GM21367 (cell line): ENCODE measurements at regions not wholly inside any gene's neighbourhood (a gene's known extent, or its start where the extent isn't known, plus 50 kb on each side); places are given as distances from the start of the nearest gene placed in this dataset.
"Not testable (repeated sequence)": the region's sequence is repeated elsewhere in the genome, so short reads cannot be mapped to it uniquely, and the experiment has no call there.

Experiments used
- ATAC-seq: cut with Tn5 transposase; IDR thresholded peaks from one replicate; pipeline ENCODE4 v1.9.1; 2021; ENCODE audit not compliant: unreplicated experiment

DNA sequence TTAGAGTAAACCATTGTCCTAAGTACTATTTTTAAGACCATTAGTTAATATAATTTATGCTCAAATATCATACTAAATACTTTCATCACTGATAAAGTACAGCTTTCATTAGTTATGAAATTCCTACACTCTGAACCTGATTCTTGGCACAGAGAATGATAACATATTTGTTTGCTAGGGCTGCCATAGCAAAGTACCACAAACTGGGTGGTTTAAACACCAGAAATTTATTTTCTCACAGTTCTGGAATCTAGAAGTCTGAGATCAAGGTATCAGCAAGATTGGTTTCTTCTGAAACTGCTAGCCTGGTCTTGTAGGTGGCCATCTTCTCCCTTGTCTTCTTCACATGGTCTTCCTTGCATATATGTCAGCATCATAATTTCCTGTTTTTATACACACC, 608.4 kb downstream of the TLE1 start:
- no peak for ATAC-seq

DNA sequence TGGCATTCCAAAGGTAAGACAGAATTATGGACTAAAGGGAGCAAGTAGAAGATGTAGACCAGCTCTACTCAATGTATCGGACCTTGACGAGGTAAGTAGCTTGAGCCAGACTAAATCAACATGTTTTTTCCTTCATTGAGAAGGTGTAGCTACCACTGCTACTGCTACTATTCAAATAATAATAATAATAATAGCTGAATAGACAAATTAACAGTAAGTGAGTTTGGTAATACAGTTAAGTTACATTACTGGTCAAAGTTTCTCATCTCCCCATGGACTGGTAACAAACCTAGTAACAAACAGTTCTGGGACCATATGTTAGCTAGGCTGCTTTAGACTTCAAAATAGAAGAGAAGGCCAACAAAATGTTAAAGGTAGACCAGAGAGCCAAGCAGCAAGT, 609.2 kb downstream of the TLE1 start:
- no peak for ATAC-seq

DNA sequence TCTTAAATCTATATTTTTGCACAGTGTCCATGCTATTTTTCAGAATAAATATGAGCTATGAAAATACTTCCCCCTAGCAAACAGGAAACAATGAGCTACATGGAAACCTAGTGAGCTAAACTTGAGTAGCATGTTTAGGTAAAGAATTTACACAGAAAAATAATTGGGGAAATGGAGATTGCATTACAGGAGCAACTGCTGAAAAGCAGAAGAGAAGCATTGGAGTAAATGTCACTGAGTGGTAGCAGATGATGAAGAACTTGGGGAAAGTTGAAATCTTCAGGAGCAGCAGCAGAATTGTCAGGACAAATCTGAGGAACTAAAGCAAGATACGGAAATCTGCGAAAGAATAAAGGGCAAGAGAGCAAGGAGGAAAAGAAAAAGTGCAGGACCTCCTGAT, 610.3 kb downstream of the TLE1 start:
- no peak for ATAC-seq

DNA sequence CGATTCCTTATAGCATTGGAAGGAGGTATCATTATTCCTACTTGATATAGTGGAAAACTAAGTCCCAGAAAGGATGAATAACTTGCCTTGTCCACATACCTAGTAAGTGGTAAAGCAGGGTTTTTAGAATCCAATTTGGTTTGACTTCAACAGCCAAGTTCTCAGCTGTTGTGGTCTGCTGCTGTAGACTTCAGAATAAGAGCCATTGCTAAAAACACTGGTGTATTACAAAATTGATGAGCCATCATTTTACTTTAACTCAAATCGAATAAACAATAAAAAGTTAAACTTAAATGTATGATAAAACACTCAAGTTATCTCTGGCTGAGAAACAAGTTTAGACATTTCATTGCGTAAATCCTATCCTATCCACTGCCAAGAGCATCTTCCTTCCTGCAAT, 610.8 kb downstream of the TLE1 start:
- ATAC-seq: no peak

DNA sequence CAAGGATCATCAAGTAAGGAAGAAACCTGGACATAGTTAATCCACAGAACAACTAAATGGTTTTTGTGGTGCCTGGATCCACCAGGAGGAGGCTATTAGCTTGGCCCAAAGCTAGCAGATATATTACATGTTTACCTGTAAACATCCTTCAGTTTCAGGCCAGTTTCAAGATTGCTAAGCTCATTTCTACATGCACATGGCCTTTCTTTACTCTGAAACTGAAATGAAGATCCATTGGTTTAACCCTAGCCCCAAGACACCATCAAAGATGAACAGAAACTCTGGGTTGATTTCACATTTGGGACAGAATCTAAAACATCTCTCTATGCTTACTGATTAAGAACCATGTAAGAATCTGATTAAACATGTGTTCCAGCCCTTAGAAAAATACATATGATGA, 611.8 kb downstream of the TLE1 start:
- ATAC-seq: no peak

DNA sequence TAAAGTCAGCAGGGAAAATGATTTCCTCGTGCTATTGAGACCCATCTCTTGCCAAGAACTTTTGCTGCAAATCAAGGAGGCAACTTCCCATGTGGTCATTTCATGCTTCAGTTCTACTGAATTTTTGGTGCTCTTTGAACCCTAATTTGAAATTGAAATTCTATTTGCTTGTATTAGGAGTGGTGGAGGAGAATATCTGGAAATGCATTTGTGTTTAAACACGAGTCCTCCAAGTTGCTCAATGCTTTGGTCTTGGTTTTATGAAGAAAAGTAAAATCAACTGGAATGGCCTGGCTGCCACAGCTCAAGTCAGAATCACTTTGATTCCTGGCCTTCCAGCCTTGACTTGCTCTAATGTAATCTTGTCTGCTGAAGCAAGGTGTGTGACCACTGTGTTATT, 613.2 kb downstream of the TLE1 start:
- ATAC-seq: no peak

DNA sequence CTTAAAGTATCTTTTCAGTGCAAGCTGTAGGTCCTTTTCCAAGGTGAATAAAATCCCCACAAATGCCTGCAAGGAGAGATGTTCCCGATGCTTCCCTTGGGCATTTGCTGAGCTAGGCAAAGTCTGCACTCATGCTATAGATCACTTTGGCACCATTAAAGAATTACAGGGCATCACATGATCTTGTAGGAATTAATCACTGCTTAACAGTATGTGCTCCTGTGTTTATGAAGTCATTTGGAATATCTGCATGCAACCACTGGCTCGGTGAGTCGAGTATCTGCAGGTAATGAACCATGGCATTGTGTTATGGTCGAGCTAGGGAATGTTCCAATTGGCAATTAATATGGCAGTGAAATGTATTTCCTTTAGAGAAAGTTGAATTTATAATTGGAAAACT, 615.1 kb downstream of the TLE1 start:
- no peak for ATAC-seq

DNA sequence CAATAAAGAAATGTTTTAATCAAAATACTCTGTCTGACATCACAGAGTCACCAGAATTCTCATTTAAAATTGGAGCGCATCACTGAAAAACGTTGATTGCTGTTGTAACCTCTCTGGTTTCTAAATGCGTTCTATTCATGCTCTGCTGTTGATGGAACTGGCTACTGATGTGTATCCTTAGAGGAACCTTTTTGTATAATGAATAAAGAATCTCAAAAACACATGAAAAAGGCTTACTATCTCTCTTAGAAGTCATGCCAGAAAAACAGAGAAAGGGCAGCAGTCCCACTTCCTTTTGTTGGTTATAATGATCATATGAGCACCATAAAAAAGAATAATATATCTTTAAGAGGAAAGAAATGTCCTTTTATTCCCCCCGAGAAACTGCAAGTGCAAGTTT, 615.5 kb downstream of the TLE1 start:
- no peak for ATAC-seq

DNA sequence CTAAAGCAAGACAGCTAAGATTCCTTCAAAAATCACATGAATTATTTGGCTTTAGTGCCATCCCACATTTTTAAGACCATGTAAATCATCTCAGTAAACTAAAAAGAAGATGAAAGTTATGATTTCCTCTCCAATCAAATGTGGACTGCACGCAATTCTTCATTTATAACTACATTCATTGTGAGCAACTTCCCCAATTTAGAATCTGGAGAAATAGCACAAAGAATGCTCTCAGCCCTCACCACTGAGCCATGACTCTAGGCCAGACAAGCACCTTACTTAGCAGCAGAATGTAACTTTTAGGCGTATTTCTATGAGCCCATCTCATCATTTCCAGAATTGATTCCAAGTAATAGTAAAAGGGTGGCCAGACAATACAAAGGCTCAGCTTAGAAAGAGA, 616.6 kb downstream of the TLE1 start:
- ATAC-seq: no peak

DNA sequence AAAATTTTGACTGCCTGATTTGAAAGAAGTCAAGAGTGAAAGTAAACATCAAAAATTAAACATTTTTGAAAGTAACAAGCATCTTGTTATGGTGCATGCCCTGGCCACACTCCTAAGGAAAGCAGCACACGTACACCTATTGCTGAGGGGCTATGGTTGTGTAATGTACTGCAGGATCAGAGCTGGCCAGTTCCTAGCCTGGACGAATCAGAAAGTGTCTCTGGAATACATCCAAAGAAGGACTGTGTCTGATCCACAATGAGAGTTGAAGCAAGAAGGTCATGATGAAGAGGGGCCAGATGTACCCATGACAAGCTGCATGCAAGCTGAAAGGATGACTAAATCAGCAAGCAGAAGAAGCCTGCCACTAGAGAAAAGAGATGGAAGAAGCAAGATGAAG, 618.2 kb downstream of the TLE1 start:
- ATAC-seq: no peak

DNA sequence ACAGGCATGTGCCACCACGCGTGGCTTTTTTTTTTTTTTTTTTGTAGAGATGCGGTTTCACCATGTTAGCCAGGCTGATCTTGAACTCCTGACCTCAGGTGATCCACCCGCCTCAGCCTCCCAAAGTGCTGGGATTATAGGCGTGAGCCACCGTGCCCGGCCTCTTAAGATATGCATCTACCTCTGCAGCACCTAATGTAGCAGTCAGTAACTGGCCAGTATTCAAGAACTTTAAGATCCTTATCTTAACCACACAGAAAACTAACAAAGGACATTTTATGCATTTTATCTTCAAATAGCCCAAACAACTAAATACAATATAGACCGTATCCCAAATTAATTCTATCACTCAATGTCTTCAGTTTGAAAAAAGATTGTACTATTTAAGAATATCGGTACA, 618.7 kb downstream of the TLE1 start:
- no peak for ATAC-seq

DNA sequence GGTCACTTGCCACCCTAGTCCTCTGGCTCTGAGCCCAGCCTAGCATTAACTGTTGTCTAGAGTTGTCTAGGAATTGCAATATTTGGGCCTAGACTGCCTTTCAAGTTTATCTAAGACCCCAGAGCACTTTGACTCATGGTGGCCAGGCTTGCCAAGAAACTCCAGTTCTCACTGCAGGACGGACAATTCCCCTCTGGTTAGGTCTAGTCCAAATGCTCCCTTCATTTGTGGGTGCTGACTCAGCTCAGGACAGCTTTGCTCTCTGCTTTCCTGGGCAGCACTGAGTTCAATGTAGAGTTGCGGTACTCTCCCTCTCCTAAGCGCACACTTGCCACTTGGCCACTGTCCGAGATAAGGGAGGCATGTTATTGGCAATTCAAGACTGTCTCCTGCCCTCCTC, 619.4 kb downstream of the TLE1 start:
- no peak for ATAC-seq

DNA sequence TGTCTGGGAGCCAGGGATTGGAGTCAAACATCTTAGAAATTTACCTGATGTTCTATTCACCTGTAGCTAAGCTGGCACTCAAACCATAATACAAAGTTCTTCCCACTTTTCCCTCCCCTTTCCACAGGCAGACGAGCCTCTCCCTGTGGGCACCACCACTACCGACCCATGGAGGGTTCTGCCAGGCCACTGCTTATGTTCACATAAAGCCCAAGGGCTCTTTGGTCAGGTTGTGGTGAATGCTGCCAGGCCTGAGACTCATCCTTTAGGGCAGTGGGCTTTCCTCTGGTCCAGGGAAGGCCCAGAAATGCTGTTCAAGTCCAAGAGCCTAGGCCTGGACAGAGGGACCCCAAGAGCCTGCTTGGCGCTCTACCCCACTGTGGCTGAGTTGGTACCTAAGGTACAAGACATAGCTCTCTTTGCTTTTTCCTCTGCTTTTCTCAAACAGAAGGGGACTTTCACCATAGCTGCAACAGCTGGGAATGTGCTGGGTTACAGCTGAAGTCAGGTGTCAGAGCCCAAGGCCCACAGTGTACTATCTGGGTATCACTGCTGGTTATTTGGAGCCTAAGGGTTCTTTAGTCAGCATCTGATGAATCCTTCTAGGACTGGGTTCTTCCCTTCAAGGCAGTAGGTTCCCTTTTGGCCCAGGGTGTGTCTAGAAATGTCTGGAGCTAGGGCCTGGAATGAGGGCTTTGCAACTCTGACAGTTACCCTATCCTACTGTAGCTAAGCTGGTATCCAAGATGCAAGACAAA, 620.1 kb downstream of the TLE1 start:
- ATAC-seq: no peak

DNA sequence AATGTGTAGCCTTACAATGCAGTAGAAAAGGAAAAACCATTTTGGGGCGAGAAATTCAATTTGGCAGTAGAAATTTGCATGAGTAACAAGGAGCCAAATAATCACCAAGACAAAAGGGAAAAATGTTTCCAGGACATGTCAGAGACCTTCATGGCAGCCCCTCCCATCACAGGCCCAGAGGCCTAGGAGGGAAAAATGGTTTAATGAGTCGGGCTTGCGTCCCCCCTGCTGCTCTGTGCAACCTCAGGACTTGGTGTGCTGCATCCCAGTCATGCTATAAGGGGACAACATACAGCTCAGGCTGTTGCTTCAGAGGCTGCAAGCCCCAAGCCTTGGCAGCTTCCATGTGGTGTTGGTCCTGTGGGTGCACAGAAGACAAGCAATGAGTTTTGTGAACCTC, 626.4 kb downstream of the TLE1 start:
- not testable (repeated sequence) for ATAC-seq

DNA sequence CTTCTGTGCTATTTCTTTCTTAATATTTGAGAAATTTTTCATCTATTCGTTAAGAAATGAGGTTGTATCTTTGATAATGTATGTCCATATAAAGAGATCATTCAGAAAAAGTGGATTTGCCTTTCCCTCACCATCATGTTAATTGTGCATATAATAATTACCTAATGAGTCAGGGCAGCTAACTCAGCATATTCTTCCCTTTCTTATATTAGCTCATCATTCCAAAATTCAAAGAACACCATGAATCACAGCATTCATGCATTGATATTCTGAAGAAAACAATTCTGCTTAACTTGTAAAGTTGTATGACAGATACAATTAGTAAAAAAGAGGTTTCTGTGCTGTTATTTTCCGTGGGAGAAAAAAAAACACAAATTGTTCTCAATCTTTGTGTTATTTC, 630.6 kb downstream of the TLE1 start:
- ATAC-seq: no peak

DNA sequence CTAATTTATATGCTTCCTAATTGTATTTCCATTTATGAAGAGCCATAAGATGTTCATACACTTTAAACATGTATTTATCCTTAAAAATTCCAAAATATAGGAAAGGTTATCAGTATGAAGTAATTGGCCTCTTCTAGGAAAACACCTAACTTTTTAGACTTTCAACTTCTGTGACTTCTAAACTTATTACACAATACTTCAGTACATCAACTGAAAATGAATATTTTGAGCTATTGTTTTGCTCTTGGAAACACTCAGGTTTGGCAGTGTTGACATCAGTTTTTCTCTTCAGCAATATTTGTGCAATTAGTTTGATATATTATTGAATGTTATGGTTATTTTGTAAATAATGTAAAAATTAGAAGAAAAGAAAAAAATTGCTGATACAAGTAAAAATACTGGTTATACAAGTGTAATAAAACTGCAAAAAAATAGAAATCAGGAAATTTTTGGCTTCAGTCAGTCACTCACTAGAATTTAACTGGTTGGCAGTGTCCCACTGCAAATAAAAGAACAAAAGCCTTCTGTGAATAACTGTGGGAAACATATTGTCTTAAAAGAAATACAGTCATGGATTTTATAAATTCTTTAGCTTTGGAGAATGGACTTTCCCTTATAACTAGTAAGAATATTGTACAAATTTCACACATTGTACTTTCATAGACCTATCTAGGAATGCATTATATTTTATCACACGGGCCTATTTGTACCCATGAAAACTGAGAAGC, 635.9 kb downstream of the TLE1 start:
- no peak for ATAC-seq

DNA sequence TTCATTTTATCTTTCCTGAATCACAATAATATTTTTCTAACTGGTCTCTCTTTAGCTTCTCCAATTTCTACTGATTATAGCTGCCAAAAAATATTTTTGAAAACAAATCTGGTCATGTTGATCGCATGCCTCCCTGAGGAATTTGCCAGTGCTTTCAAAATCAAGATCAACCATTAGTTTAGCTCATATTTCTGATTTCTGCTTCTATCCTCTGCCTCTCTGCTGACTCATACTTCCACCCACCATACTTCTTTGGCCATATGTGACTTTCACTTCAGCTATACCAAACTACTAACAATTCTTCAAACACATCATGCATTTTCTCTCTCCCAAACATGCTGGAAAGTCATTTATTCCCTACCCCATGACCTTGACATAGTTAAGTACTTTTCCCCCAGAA, 636.5 kb downstream of the TLE1 start:
- no peak for ATAC-seq

DNA sequence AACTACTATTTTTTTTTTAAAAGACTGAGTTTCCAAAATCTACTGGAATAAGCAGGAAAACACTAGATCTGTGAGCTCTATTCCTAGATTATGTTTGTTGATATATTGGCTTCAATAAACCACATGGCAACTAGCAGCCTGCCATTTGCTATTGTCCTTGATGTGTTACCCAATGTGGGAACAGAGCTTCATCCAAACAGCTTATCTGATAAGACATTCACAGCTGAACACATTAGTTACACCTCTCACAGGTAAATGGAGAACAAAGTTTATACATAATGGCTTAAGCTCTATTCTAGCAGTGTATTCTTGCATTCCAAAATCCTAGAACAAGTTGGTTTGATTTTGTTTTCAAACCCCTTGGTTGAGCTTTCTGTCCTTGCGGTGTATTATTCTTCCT, 642.1 kb downstream of the TLE1 start:
- ATAC-seq: no peak

DNA sequence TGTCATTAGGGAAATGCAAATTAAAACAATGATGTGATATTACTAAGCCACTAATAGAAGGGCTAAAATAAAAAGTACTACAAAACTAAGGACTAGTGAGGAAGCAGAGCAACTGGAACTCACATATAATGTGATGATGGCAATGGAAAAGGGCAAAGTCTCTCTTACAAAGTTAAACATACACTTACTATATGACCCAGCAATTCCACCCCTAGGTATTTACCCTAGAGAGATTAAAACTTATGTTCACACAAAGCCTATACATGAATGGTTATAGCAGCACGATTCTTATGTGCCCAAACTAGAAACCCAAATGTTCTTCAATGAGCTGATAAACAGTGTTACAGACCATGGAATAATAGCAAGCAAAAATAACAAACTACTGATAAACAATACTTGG, 643.7 kb downstream of the TLE1 start:
- no peak for ATAC-seq

DNA sequence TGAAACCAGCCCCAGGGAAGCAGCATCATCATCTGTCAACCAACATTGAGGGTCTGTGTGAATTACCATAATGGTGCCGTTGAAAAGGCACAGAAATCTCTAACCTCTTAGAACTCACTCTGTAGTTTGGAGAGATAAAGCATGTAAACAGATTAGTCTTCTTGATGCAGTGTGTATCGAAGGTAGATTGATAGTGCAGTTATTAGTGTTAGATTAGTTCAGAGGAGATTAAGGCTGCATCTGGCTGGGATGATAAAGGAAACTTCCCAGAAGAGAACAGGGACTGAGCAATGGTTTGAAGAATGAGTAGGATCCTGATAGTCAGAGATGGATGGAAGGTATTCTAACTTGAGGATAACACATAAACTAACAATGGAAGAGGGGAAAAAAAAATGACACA, 651.5 kb downstream of the TLE1 start:
- ATAC-seq: no peak

DNA sequence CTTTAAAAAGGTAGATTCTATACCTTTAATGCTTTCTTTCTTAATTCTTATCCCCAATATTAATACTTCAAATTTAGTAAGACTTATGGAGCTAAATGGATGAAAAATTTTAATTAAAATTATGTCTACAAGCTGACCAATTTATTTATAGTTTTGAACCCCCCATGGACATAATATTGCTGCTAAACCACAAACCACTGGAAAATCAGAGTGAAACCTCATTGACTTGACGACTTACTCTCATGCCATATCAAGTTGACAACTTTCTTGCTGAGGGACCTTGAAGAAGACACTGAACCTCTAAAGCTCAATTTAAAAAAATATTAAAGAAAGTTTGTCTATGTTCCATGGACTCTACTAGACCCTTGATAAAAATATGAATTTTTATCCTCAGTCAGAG, 653.7 kb downstream of the TLE1 start:
- no peak for ATAC-seq

DNA sequence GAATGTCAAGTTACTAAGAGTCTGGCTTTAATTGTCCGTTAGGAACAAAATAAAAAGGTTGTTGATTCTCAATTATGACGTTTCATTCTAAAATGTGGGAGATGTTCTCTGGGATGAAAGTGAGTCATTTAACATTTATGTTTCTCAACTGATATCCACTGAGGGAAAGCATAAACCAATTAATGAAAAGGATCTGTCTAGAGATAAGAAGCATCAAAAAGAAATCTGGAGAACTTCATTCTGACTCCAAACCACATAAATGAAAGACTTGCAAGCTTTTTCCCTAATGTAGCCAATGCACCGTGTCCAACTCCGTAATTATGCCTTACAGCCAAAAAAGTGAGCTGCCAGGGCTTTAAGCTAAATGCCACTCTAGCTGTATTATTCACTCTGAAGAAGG, 654.2 kb downstream of the TLE1 start:
- no peak for ATAC-seq

DNA sequence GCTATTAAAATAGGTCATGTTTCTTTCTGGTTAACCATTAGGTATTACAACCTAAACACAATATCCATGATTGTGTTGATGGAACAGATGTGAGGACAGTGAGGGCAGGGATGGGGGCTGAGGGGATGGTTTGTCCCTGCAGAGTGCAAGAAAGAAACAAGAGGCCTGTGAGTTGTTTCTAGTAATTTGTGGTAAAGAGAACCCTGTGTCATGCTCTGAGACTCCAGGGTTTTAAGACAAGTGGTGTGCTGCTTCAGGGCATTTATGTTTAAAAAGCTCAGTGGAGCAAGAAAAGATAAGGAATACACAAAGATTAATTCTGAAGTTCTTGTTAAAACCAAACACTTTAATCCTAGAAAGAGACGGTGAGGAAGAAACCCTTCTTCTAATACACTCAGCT, 656.5 kb downstream of the TLE1 start:
- ATAC-seq: no peak
